ENCODE measurements at regions not wholly inside any gene's neighbourhood (a gene's known extent, or its start where the extent isn't known, plus 50 kb on each side); places are given as distances from the start of the nearest gene placed in this dataset.

GRCh38 chr7:131753620-131754222 is 197.3 kb upstream of the PODXL start:
- FAIRE-seq (no peak), DNase-seq (ENCODE audit: insufficient read length, low spot score) (no peak)
- TF ChIP-seq PAX5 (IDR thresholded peaks at IDR 0.05; ENCODE audit: insufficient read depth, low read length, severe bottlenecking): no peak
- TF ChIP-seq POLR2A (IDR thresholded peaks at IDR 0.05; ENCODE audit: low read depth, low read length): no peak
- TF ChIP-seq SPI1 (IDR thresholded peaks at IDR 0.05; ENCODE audit: low read depth, low read length): no peak
- no peak for TF ChIP-seq POU2F2 (IDR thresholded peaks at IDR 0.05; ENCODE audit: low read depth, low read length)
- TF ChIP-seq POLR2AphosphoS5 (IDR thresholded peaks at IDR 0.05; ENCODE audit: low read depth, low read length): no peak
- TF ChIP-seq TAF1 (IDR thresholded peaks at IDR 0.05; ENCODE audit: low read depth, low read length): no peak

- DNase-seq (ENCODE audit: insufficient read length, low spot score): no peak
- TF ChIP-seq POU2F2 (IDR thresholded peaks at IDR 0.05; ENCODE audit: low read depth, low read length) (no peak), POLR2AphosphoS5 (IDR thresholded peaks at IDR 0.05; ENCODE audit: low read depth, low read length) (no peak), PAX5 (IDR thresholded peaks at IDR 0.05; ENCODE audit: insufficient read depth, low read length, severe bottlenecking) (no peak), TAF1 (IDR thresholded peaks at IDR 0.05; ENCODE audit: low read depth, low read length) (no peak), POLR2A (IDR thresholded peaks at IDR 0.05; ENCODE audit: low read depth, low read length) (no peak), SPI1 (IDR thresholded peaks at IDR 0.05; ENCODE audit: low read depth, low read length) (no peak)
- no peak for FAIRE-seq
Observed at GRCh38 chr7:131747658-131748232, 191.3 kb upstream of the PODXL start.

GRCh38 chr7:131745390-131746248 is 189.2 kb upstream of the PODXL start:
- FAIRE-seq (no peak), DNase-seq (ENCODE audit: insufficient read length, low spot score) (no peak)
- no peak for TF ChIP-seq POLR2AphosphoS5 (IDR thresholded peaks at IDR 0.05; ENCODE audit: low read depth, low read length)

- FAIRE-seq: no peak
- TF ChIP-seq PAX5 (IDR thresholded peaks at IDR 0.05; ENCODE audit: insufficient read depth, low read length, severe bottlenecking) (no peak), TAF1 (IDR thresholded peaks at IDR 0.05; ENCODE audit: low read depth, low read length) (no peak), POLR2A (IDR thresholded peaks at IDR 0.05; ENCODE audit: low read depth, low read length) (no peak), SPI1 (IDR thresholded peaks at IDR 0.05; ENCODE audit: low read depth, low read length) (no peak), POLR2AphosphoS5 (IDR thresholded peaks at IDR 0.05; ENCODE audit: low read depth, low read length) (no peak), POU2F2 (IDR thresholded peaks at IDR 0.05; ENCODE audit: low read depth, low read length) (no peak)
Observed at GRCh38 chr7:131741446-131741845, 185.0 kb upstream of the PODXL start.

GRCh38 chr7:131737746-131738465 is 181.5 kb upstream of the PODXL start:
- TF ChIP-seq POU2F2 (IDR thresholded peaks at IDR 0.05; ENCODE audit: low read depth, low read length) (no peak), TAF1 (IDR thresholded peaks at IDR 0.05; ENCODE audit: low read depth, low read length) (no peak), SPI1 (IDR thresholded peaks at IDR 0.05; ENCODE audit: low read depth, low read length) (no peak), POLR2AphosphoS5 (IDR thresholded peaks at IDR 0.05; ENCODE audit: low read depth, low read length) (no peak), PAX5 (IDR thresholded peaks at IDR 0.05; ENCODE audit: insufficient read depth, low read length, severe bottlenecking) (no peak), POLR2A (IDR thresholded peaks at IDR 0.05; ENCODE audit: low read depth, low read length) (no peak)
- DNase-seq (ENCODE audit: insufficient read length, low spot score): no peak

More at GRCh38 chr7:131741446-131741845, 185.0 kb upstream of the PODXL start:
- no peak for DNase-seq (ENCODE audit: insufficient read length, low spot score)

GRCh38 chr7:131735101-131735500 is 178.7 kb upstream of the PODXL start:
- FAIRE-seq (no peak), DNase-seq (ENCODE audit: insufficient read length, low spot score) (no peak)
- TF ChIP-seq PAX5 (IDR thresholded peaks at IDR 0.05; ENCODE audit: insufficient read depth, low read length, severe bottlenecking) (no peak), POU2F2 (IDR thresholded peaks at IDR 0.05; ENCODE audit: low read depth, low read length) (no peak), TAF1 (IDR thresholded peaks at IDR 0.05; ENCODE audit: low read depth, low read length) (no peak)

More at GRCh38 chr7:131737746-131738465, 181.5 kb upstream of the PODXL start:
- no peak for FAIRE-seq

- FAIRE-seq (no peak), DNase-seq (ENCODE audit: insufficient read length, low spot score) (no peak)
- TF ChIP-seq TAF1 (IDR thresholded peaks at IDR 0.05; ENCODE audit: low read depth, low read length): no peak
- TF ChIP-seq POLR2AphosphoS5 (IDR thresholded peaks at IDR 0.05; ENCODE audit: low read depth, low read length): no peak
- TF ChIP-seq PAX5 (IDR thresholded peaks at IDR 0.05; ENCODE audit: insufficient read depth, low read length, severe bottlenecking): no peak
- no peak for TF ChIP-seq SPI1 (IDR thresholded peaks at IDR 0.05; ENCODE audit: low read depth, low read length)
Observed at GRCh38 chr7:131733604-131734003, 177.2 kb upstream of the PODXL start.

GRCh38 chr7:131727189-131727588 is 170.8 kb upstream of the PODXL start:
- TF ChIP-seq SPI1 (IDR thresholded peaks at IDR 0.05; ENCODE audit: low read depth, low read length) (no peak), POLR2AphosphoS5 (IDR thresholded peaks at IDR 0.05; ENCODE audit: low read depth, low read length) (no peak), POLR2A (IDR thresholded peaks at IDR 0.05; ENCODE audit: low read depth, low read length) (no peak), POU2F2 (IDR thresholded peaks at IDR 0.05; ENCODE audit: low read depth, low read length) (no peak), PAX5 (IDR thresholded peaks at IDR 0.05; ENCODE audit: insufficient read depth, low read length, severe bottlenecking) (no peak), TAF1 (IDR thresholded peaks at IDR 0.05; ENCODE audit: low read depth, low read length) (no peak)
- no peak for DNase-seq (ENCODE audit: insufficient read length, low spot score)
- no peak for FAIRE-seq

GRCh38 chr7:131726686-131727085 is 170.3 kb upstream of the PODXL start:
- DNase-seq (ENCODE audit: insufficient read length, low spot score): no peak
- no peak for FAIRE-seq
- TF ChIP-seq TAF1 (IDR thresholded peaks at IDR 0.05; ENCODE audit: low read depth, low read length) (no peak), POU2F2 (IDR thresholded peaks at IDR 0.05; ENCODE audit: low read depth, low read length) (no peak)
